ENCODE measurements at regions not wholly inside any gene's neighbourhood (a gene's known extent, or its start where the extent isn't known, plus 50 kb on each side); places are given as distances from the start of the nearest gene placed in this dataset.

DNA sequence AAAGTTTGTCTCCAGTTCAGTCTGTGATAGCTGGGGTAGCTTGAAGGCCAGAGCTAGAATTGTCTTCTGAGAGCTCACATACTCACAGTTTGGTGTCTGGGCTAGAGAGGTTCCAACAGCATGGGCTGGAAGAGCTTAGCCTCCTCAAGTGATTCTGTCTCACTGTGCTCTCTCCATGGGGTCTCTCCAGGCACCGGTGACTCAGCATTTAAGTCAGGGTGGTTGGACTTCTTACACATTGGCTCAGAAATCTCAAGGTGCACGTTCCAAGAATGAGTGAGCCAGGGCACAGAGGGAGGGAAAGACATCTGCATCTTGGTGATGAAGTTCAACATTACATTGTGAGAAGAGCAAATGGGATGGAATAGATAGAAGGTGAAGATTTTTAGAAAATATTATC, 207.3 kb upstream of the DDX18 start:
- no peak overlapping the region for H3K14ac ChIP-seq (ENCODE audit: low read length)
- no peak overlapping the region for H3K4ac ChIP-seq (ENCODE audit: low read length)
- no CpG with 5 or more reads among the region's 2 CpGs for WGBS, 2 donors (ENCODE audit: extremely low coverage in 2 of 2, insufficient read length in 2 of 2, insufficient replicate concordance in 1 of 2)
- no peak for DNase-seq (ENCODE audit: low spot score)
- no peak overlapping the region for H2AK5ac ChIP-seq (ENCODE audit: low read depth, low read length)
- no peak overlapping the region for H4K8ac ChIP-seq (ENCODE audit: low read depth, low read length)
- no peak overlapping the region for H2BK120ac ChIP-seq (ENCODE audit: low read depth, low read length)
- H3K36me3 ChIP-seq (replicated peaks in 1 of 2; ENCODE audit: control insufficient read depth in 2 of 2, insufficient read depth in 2 of 2, low read length in 2 of 2): peaks cover 0 to 42% of the 10 kb centered on the region in 2 donors
- H3K4me3 ChIP-seq (ENCODE audit: low read length in 2 of 2): no peak overlapping the region
- H3K9me3 ChIP-seq (replicated peaks in 1 of 2; ENCODE audit: control insufficient read depth in 2 of 2, insufficient read depth in 1 of 2, low read depth in 1 of 2, low read length in 2 of 2): no peaks in the 10 kb centered on the region
- H2BK15ac ChIP-seq (ENCODE audit: low read length): no peak overlapping the region
- H3K4me2 ChIP-seq (ENCODE audit: insufficient read depth, low read length, poor library complexity, severe bottlenecking): no peak overlapping the region
- no peaks in the 10 kb centered on the region for H3K27me3 ChIP-seq (ENCODE audit: control insufficient read depth in 3 of 3, insufficient read depth in 3 of 3, low read depth in 1 of 3, low read length in 3 of 3)
- no peak overlapping the region for H3K18ac ChIP-seq (ENCODE audit: low read length)
- H3K4me1 ChIP-seq (ENCODE audit: control insufficient read depth in 2 of 2, insufficient read depth in 1 of 2, low read depth in 1 of 2, low read length in 2 of 2): peaks cover 3 to 8% of the 10 kb centered on the region in 2 donors
- H2BK5ac ChIP-seq (ENCODE audit: low read length): no peak overlapping the region
- H3K79me1 ChIP-seq (ENCODE audit: low read depth, low read length): no peaks in the 10 kb centered on the region
- H3K27ac ChIP-seq (replicated peaks; ENCODE audit: low read length): no peak overlapping the region
- H2BK12ac ChIP-seq (ENCODE audit: low read length): no peak overlapping the region
- H2AFZ ChIP-seq (ENCODE audit: low read length): no peak overlapping the region
- no peak overlapping the region for H3K9ac ChIP-seq (ENCODE audit: low read depth, low read length, poor library complexity)
- H3K23ac ChIP-seq (ENCODE audit: low read depth, low read length, poor library complexity): no peak overlapping the region
- H4K91ac ChIP-seq (ENCODE audit: low read depth, low read length, poor library complexity): no peak overlapping the region

GRCh38 chr2:117613101-117613500, 201.4 kb upstream of the DDX18 start:
- Histone ChIP-seq H2AK5ac (ENCODE audit: low read depth, low read length) (no peak overlapping the region), H3K14ac (ENCODE audit: low read length) (no peak overlapping the region), H3K4me1 (ENCODE audit: control insufficient read depth in 2 of 2, insufficient read depth in 1 of 2, low read depth in 1 of 2, low read length in 2 of 2) (no peaks in the 10 kb centered on the region), H2BK15ac (ENCODE audit: low read length) (no peak overlapping the region), H3K4ac (ENCODE audit: low read length) (no peak overlapping the region), H3K27me3 (ENCODE audit: control insufficient read depth in 3 of 3, insufficient read depth in 3 of 3, low read depth in 1 of 3, low read length in 3 of 3) (no peaks in the 10 kb centered on the region), H3K23ac (ENCODE audit: low read depth, low read length, poor library complexity) (no peak overlapping the region), H4K91ac (ENCODE audit: low read depth, low read length, poor library complexity) (no peak overlapping the region), H3K18ac (ENCODE audit: low read length) (no peak overlapping the region), H3K79me1 (ENCODE audit: low read depth, low read length) (no peaks in the 10 kb centered on the region), H2AFZ (ENCODE audit: low read length) (no peak overlapping the region), H3K4me2 (ENCODE audit: insufficient read depth, low read length, poor library complexity, severe bottlenecking) (no peak overlapping the region), H4K8ac (ENCODE audit: low read depth, low read length) (no peak overlapping the region), H3K9ac (ENCODE audit: low read depth, low read length, poor library complexity) (no peak overlapping the region), H3K4me3 (ENCODE audit: low read length in 2 of 2) (no peak overlapping the region), H2BK12ac (ENCODE audit: low read length) (no peak overlapping the region), H2BK5ac (ENCODE audit: low read length) (no peak overlapping the region), H3K9me3 (replicated peaks in 1 of 2; ENCODE audit: control insufficient read depth in 2 of 2, insufficient read depth in 1 of 2, low read depth in 1 of 2, low read length in 2 of 2) (no peaks in the 10 kb centered on the region), H3K36me3 (replicated peaks in 1 of 2; ENCODE audit: control insufficient read depth in 2 of 2, insufficient read depth in 2 of 2, low read length in 2 of 2) (peaks cover 0 to 6% of the 10 kb centered on the region in 2 donors), H3K27ac (replicated peaks; ENCODE audit: low read length) (no peak overlapping the region), H2BK120ac (ENCODE audit: low read depth, low read length) (no peak overlapping the region)
- no peak for DNase-seq (ENCODE audit: low spot score)
- WGBS, 2 donors (ENCODE audit: extremely low coverage in 2 of 2, insufficient read length in 2 of 2, insufficient replicate concordance in 1 of 2): no CpG with 5 or more reads among the region's 5 CpGs

DNA sequence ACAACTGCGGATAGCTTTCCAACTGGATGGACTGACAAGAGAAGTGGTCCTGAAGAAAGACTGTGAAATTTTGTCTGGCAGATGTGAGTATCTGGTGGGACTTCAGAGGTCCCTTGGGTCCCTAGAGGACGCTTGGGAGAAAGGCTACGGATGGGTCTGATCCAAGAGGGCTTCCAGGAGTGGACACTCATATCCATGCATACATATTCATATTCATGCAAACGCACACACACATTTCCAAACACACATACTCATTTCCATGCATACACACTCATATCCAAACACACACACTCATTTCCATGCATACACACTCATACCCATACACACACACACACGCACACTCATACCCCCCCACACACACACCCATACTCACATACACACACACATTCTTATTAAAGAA, 200.2 kb upstream of the DDX18 start:
- Histone ChIP-seq H2AFZ (ENCODE audit: low read length) (no peak overlapping the region), H2BK5ac (ENCODE audit: low read length) (no peak overlapping the region), H3K14ac (ENCODE audit: low read length) (no peak overlapping the region), H3K27ac (replicated peaks; ENCODE audit: low read length) (no peak overlapping the region), H3K4ac (ENCODE audit: low read length) (no peak overlapping the region), H3K9me3 (replicated peaks in 1 of 2; ENCODE audit: control insufficient read depth in 2 of 2, insufficient read depth in 1 of 2, low read depth in 1 of 2, low read length in 2 of 2) (no peaks in the 10 kb centered on the region), H3K9ac (ENCODE audit: low read depth, low read length, poor library complexity) (no peak overlapping the region), H2BK12ac (ENCODE audit: low read length) (no peak overlapping the region), H2BK15ac (ENCODE audit: low read length) (no peak overlapping the region), H3K18ac (ENCODE audit: low read length) (no peak overlapping the region), H2AK5ac (ENCODE audit: low read depth, low read length) (no peak overlapping the region), H3K4me2 (ENCODE audit: insufficient read depth, low read length, poor library complexity, severe bottlenecking) (no peak overlapping the region), H4K91ac (ENCODE audit: low read depth, low read length, poor library complexity) (no peak overlapping the region), H3K36me3 (replicated peaks in 1 of 2; ENCODE audit: control insufficient read depth in 2 of 2, insufficient read depth in 2 of 2, low read length in 2 of 2) (peaks cover 0 to 6% of the 10 kb centered on the region in 2 donors), H3K4me1 (ENCODE audit: control insufficient read depth in 2 of 2, insufficient read depth in 1 of 2, low read depth in 1 of 2, low read length in 2 of 2) (no peaks in the 10 kb centered on the region), H3K79me1 (ENCODE audit: low read depth, low read length) (no peaks in the 10 kb centered on the region), H3K23ac (ENCODE audit: low read depth, low read length, poor library complexity) (no peak overlapping the region), H3K4me3 (ENCODE audit: low read length in 2 of 2) (no peak overlapping the region), H4K8ac (ENCODE audit: low read depth, low read length) (no peak overlapping the region), H2BK120ac (ENCODE audit: low read depth, low read length) (no peak overlapping the region), H3K27me3 (ENCODE audit: control insufficient read depth in 3 of 3, insufficient read depth in 3 of 3, low read depth in 1 of 3, low read length in 3 of 3) (no peaks in the 10 kb centered on the region)
- WGBS, 2 donors (ENCODE audit: extremely low coverage in 2 of 2, insufficient read length in 2 of 2, insufficient replicate concordance in 1 of 2): 100% methylated on average over 2 of the region's 5 CpGs; no CpG with 5 or more reads in 1 of the 2 donors
- DNase-seq (ENCODE audit: low spot score): no peak

DNA sequence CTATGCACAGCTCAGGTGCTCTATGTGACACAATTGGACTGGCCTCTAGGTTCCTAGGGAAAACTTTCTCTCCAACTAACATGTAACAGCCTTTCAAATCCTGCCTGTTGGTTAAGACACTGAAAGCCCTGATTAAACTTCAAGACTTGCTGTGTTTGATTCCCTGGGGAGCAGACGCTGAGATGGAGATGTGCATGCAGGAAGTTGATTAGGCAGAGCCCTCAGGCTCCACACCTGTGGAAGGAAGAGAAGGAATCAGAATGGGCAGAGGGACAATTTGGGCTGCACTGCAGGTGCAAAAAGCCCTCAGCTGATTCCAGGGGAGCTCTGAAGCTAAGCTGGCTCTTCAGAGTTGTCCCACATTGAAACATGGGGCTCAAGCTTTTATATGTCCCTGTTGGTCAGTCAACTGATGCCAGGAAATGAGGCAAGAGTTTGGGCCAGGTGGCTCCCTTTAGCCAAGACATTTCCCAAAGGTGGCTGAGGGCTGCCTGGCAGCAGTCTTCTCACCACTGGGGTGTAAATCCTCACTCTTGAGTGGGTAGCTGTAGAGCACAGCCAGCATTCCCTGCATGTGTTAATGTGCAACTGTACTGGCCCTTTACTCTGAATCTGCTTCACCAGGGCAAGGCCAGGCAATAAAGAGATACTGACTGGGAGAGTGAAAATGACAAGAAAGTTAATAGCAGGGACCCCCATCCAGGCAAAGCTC, 199.5 kb upstream of the DDX18 start:
- Histone ChIP-seq H2BK15ac (ENCODE audit: low read length) (no peak overlapping the region), H3K27me3 (ENCODE audit: control insufficient read depth in 3 of 3, insufficient read depth in 3 of 3, low read depth in 1 of 3, low read length in 3 of 3) (no peaks in the 10 kb centered on the region), H3K23ac (ENCODE audit: low read depth, low read length, poor library complexity) (no peak overlapping the region), H3K18ac (ENCODE audit: low read length) (no peak overlapping the region), H3K4me1 (ENCODE audit: control insufficient read depth in 2 of 2, insufficient read depth in 1 of 2, low read depth in 1 of 2, low read length in 2 of 2) (no peaks in the 10 kb centered on the region), H3K4me3 (ENCODE audit: low read length in 2 of 2) (no peak overlapping the region), H3K9me3 (replicated peaks in 1 of 2; ENCODE audit: control insufficient read depth in 2 of 2, insufficient read depth in 1 of 2, low read depth in 1 of 2, low read length in 2 of 2) (no peaks in the 10 kb centered on the region), H2BK120ac (ENCODE audit: low read depth, low read length) (no peak overlapping the region), H2BK5ac (ENCODE audit: low read length) (no peak overlapping the region), H2AK5ac (ENCODE audit: low read depth, low read length) (no peak overlapping the region), H2BK12ac (ENCODE audit: low read length) (no peak overlapping the region), H3K4me2 (ENCODE audit: insufficient read depth, low read length, poor library complexity, severe bottlenecking) (no peak overlapping the region), H3K14ac (ENCODE audit: low read length) (no peak overlapping the region), H3K9ac (ENCODE audit: low read depth, low read length, poor library complexity) (no peak overlapping the region), H4K91ac (ENCODE audit: low read depth, low read length, poor library complexity) (no peak overlapping the region), H4K8ac (ENCODE audit: low read depth, low read length) (no peak overlapping the region), H3K4ac (ENCODE audit: low read length) (no peak overlapping the region), H2AFZ (ENCODE audit: low read length) (no peak overlapping the region), H3K27ac (replicated peaks; ENCODE audit: low read length) (no peak overlapping the region), H3K79me1 (ENCODE audit: low read depth, low read length) (no peaks in the 10 kb centered on the region), H3K36me3 (replicated peaks in 1 of 2; ENCODE audit: control insufficient read depth in 2 of 2, insufficient read depth in 2 of 2, low read length in 2 of 2) (peaks cover 0 to 6% of the 10 kb centered on the region in 2 donors)
- no peak for DNase-seq (ENCODE audit: low spot score)
- WGBS, 2 donors (ENCODE audit: extremely low coverage in 2 of 2, insufficient read length in 2 of 2, insufficient replicate concordance in 1 of 2): no CpG with 5 or more reads among the region's 1 CpG

Data from neuronal stem cell (in vitro differentiated cells).